Endothelial cell of umbilical vein (primary cell): ENCODE measurements at regions not wholly inside any gene's neighbourhood (a gene's known extent, or its start where the extent isn't known, plus 50 kb on each side); places are given as distances from the start of the nearest gene placed in this dataset.

ENCODE experiments used
- CTCF ChIP-seq, 2 donors: IDR thresholded peaks; 1 replicate in 1 of 2; 2 replicates in 1 of 2; pipeline ENCODE4 v1.5.1; 2011; ENCODE audit warnings: low read length in 2 of 2, mild to moderate bottlenecking in 2 of 2, moderate library complexity in 2 of 2, control low read depth in 1 of 2, inconsistent platforms in 1 of 2, low read depth in 1 of 2; ENCODE audit not compliant: insufficient read depth in 1 of 2; ENCODE audit errors: extremely low read depth in 1 of 2
- FOS ChIP-seq: IDR thresholded peaks from 2 replicates; pipeline ENCODE4 v1.6.1; 2011; ENCODE audit warnings: mild to moderate bottlenecking, low read length, moderate library complexity, borderline replicate concordance; ENCODE audit not compliant: insufficient read depth
- JUN ChIP-seq: IDR thresholded peaks from 2 replicates; pipeline ENCODE4 v1.6.1; 2011; ENCODE audit warnings: borderline replicate concordance, low read depth; ENCODE audit not compliant: insufficient read length, insufficient read depth
- POLR2A ChIP-seq: IDR thresholded peaks from 2 replicates; pipeline ENCODE4 v1.6.1; 2012; ENCODE audit warnings: low read depth, mild to moderate bottlenecking, control low read depth, low read length
- POLR2AphosphoS5 ChIP-seq: IDR thresholded peaks from 2 replicates; pipeline ENCODE4 v1.6.1; 2012; ENCODE audit warnings: low read depth, mild to moderate bottlenecking, control low read depth, low read length, moderate library complexity; ENCODE audit not compliant: insufficient read depth

GRCh38 chr5:157923765-157924164, 64.8 kb upstream of the CLINT1 start:
- TF ChIP-seq JUN (no peak), CTCF (IDR thresholded peaks at IDR 0.05; ENCODE audit: extremely low read depth in 1 of 2, insufficient read depth in 1 of 2, low read depth in 1 of 2, low read length in 2 of 2) (no peak), POLR2A (no peak), POLR2AphosphoS5 (no peak), FOS (no peak)
